H1 (cell line): ENCODE measurements at regions not wholly inside any gene's neighbourhood (a gene's known extent, or its start where the extent isn't known, plus 50 kb on each side); places are given as distances from the start of the nearest gene placed in this dataset.

Experiments used
- CTCF ChIA-PET: fragments of 300-600 bp; sonication (Branson Sonifier 250); formaldehyde crosslinking; loops from one replicate; lab custom pipeline; 2021; ENCODE audit not compliant: partially characterized antibody; lab: Charles Lee
- POLR2A ChIA-PET: fragments of 300-600 bp; sonication (Branson Sonifier 250); formaldehyde crosslinking; loops from one replicate; lab custom pipeline; 2021; ENCODE audit warnings: inconsistent platforms; ENCODE audit not compliant: partially characterized antibody; lab: Charles Lee
- DNase-seq, 2 experiments: peaks; one replicate each; pipeline versions ENCODE4 v3.0.0 to v3.0.0-alpha.2; 2010 to 2022; ENCODE audit warnings: low spot score in 2 of 2, low read depth in 1 of 2, mixed read lengths in 1 of 2
- FAIRE-seq: peaks from 2 replicates; lab custom pipeline; 2011; peaks lifted over from hg19 to GRCh38; lab: Jason Lieb, UNC
- H2AFZ ChIP-seq: 2 replicates; pipeline ENCODE4 v1.8.1; 2012; ENCODE audit warnings: low read length, inconsistent platforms
- H2AK5ac ChIP-seq: 2 replicates; pipeline ENCODE4 v1.6.1; 2013; ENCODE audit warnings: low read depth, low read length
- H2BK120ac ChIP-seq: replicated peaks from 2 replicates; pipeline ENCODE3; 2013; ENCODE audit warnings: low read depth, low read length, inconsistent platforms
- H2BK12ac ChIP-seq: 2 replicates; pipeline ENCODE4 v1.6.1; 2013; ENCODE audit warnings: low read depth, low read length
- H2BK15ac ChIP-seq: 2 replicates; pipeline ENCODE4 v1.6.1; 2013; ENCODE audit warnings: low read length
- H2BK20ac ChIP-seq: 2 replicates; pipeline ENCODE4 v1.6.1; 2013; ENCODE audit warnings: low read length
- H2BK5ac ChIP-seq: 2 replicates; pipeline ENCODE4 v1.6.1; 2013; ENCODE audit warnings: low read depth, low read length
- H3K14ac ChIP-seq: 2 replicates; pipeline ENCODE4 v1.6.1; 2013; ENCODE audit warnings: inconsistent platforms; ENCODE audit not compliant: insufficient read length
- H3K18ac ChIP-seq: 2 replicates; pipeline ENCODE4 v1.6.1; 2013; ENCODE audit warnings: low read length; ENCODE audit errors: extremely low read depth
- H3K23ac ChIP-seq: 2 replicates; pipeline ENCODE4 v1.6.1; 2013; ENCODE audit warnings: inconsistent platforms; ENCODE audit not compliant: insufficient read length
- H3K23me2 ChIP-seq: 2 replicates; pipeline ENCODE4 v1.6.1; 2013; ENCODE audit warnings: low read depth, low read length
- H3K27ac ChIP-seq: 2 replicates; pipeline ENCODE4 v1.6.1; 2011; ENCODE audit warnings: low read depth, low read length, inconsistent platforms
- H3K27me3 ChIP-seq, 4 experiments: replicated peaks in 1 of 4; 1 replicate in 1 of 4; 2 replicates in 3 of 4; pipeline versions ENCODE4 v1.6.1 to v1.8.1; 2011 to 2013; ENCODE audit warnings: low read length in 3 of 4, mild to moderate bottlenecking in 3 of 4, inconsistent platforms in 2 of 4, mixed read lengths in 2 of 4, moderate library complexity in 1 of 4; ENCODE audit not compliant: control insufficient read depth in 3 of 4, insufficient read depth in 3 of 4; ENCODE audit errors: extremely low read depth in 1 of 4
- H3K36me3 ChIP-seq, 4 experiments: 2 replicates each; pipeline versions ENCODE4 v1.6.1 to v1.8.1; 2011 to 2013; ENCODE audit warnings: mild to moderate bottlenecking in 4 of 4, low read length in 3 of 4, moderate library complexity in 2 of 4, control low read depth in 1 of 4, inconsistent platforms in 1 of 4; ENCODE audit not compliant: insufficient read depth in 4 of 4, control insufficient read depth in 2 of 4
- H3K4ac ChIP-seq: replicated peaks from 2 replicates; pipeline ENCODE3; 2013; ENCODE audit warnings: low read length, low read depth, mixed read lengths, inconsistent platforms; ENCODE audit not compliant: insufficient read length
- H3K4me1 ChIP-seq, 4 experiments: replicated peaks in 1 of 4; 1 replicate in 1 of 4; 2 replicates in 3 of 4; pipeline versions ENCODE4 v1.6.1 to v1.8.1; 2011 to 2013; ENCODE audit warnings: low read length in 3 of 4, inconsistent platforms in 2 of 4, mixed read lengths in 1 of 4; ENCODE audit not compliant: insufficient read depth in 4 of 4, control insufficient read depth in 3 of 4
- H3K4me2 ChIP-seq, 2 experiments: 2 replicates each; pipeline versions ENCODE4 v1.6.1 to v1.8.1; 2011 to 2013; ENCODE audit warnings: low read depth in 2 of 2, low read length in 2 of 2, control low read depth in 1 of 2, inconsistent platforms in 1 of 2, mild to moderate bottlenecking in 1 of 2; ENCODE audit not compliant: insufficient read depth in 1 of 2
- H3K4me3 ChIP-seq, 4 experiments: fragments of 200-600, 300-600 bp in 1 of 4; sonication (generic), shearing (Covaris generic), sonication (Bioruptor Twin) in 1 of 4; 2 replicates each; pipeline versions ENCODE4 v1.5.1 to v1.8.1; 2011 to 2016; ENCODE audit warnings: low read length in 4 of 4, low read depth in 3 of 4, control low read depth in 2 of 4, inconsistent platforms in 2 of 4, mild to moderate bottlenecking in 2 of 4, mixed read lengths in 1 of 4, moderate library complexity in 1 of 4; ENCODE audit not compliant: insufficient read depth in 2 of 4; ENCODE audit errors: extremely low read depth in 1 of 4
- H3K56ac ChIP-seq: replicated peaks from 2 replicates; pipeline ENCODE3; 2013; ENCODE audit warnings: low read depth, mild to moderate bottlenecking, mixed read lengths, low read length, inconsistent platforms; ENCODE audit not compliant: insufficient read length
- H3K79me1 ChIP-seq: 2 replicates; pipeline ENCODE4 v1.6.1; 2013; ENCODE audit warnings: low read depth, low read length, control low read depth
- H3K79me2 ChIP-seq, 2 experiments: 2 replicates each; pipeline versions ENCODE4 v1.6.1 to v1.8.1; 2012 to 2013; ENCODE audit warnings: low read length in 2 of 2, mild to moderate bottlenecking in 2 of 2, inconsistent platforms in 1 of 2; ENCODE audit not compliant: insufficient read depth in 2 of 2, control insufficient read depth in 1 of 2
- H3K9ac ChIP-seq, 4 experiments: replicated peaks in 1 of 4; 1 replicate in 1 of 4; 2 replicates in 3 of 4; pipeline versions ENCODE4 v1.6.1 to v1.8.1; 2011 to 2013; ENCODE audit warnings: low read depth in 3 of 4, low read length in 3 of 4, control low read depth in 2 of 4, mild to moderate bottlenecking in 2 of 4, moderate library complexity in 2 of 4, inconsistent platforms in 1 of 4; ENCODE audit errors: extremely low read depth in 1 of 4
- H3K9me3 ChIP-seq, 2 experiments: 2 replicates each; pipeline versions ENCODE4 v1.6.1 to v1.8.1; 2012 to 2013; ENCODE audit warnings: mild to moderate bottlenecking in 2 of 2, moderate library complexity in 2 of 2, control low read depth in 1 of 2, inconsistent platforms in 1 of 2, low read depth in 1 of 2, low read length in 1 of 2, mixed read lengths in 1 of 2; ENCODE audit not compliant: insufficient read depth in 2 of 2
- H4K20me1 ChIP-seq, 2 experiments: replicated peaks in 1 of 2; 2 replicates each; pipeline versions ENCODE3 to v1.8.1; 2011 to 2013; ENCODE audit warnings: inconsistent platforms in 2 of 2, low read length in 2 of 2, mild to moderate bottlenecking in 1 of 2; ENCODE audit not compliant: insufficient read depth in 2 of 2, control insufficient read depth in 1 of 2
- H4K5ac ChIP-seq: 2 replicates; pipeline ENCODE4 v1.6.1; 2013; ENCODE audit warnings: low read length, low read depth, mixed read lengths, inconsistent platforms; ENCODE audit not compliant: insufficient read length
- H4K8ac ChIP-seq: 2 replicates; pipeline ENCODE4 v1.8.0; 2013; ENCODE audit warnings: mild to moderate bottlenecking, moderate library complexity, low read length, inconsistent platforms; ENCODE audit not compliant: insufficient read depth; ENCODE audit errors: extremely low read depth
- H4K91ac ChIP-seq: replicated peaks from 2 replicates; pipeline ENCODE3; 2013; ENCODE audit warnings: low read length, mixed read lengths, inconsistent platforms; ENCODE audit not compliant: insufficient read length
- CBX8 ChIP-seq: fragments of 300-800, 300-1000 bp; sonication (generic); IDR thresholded peaks from 2 replicates; pipeline ENCODE4 v1.7.1; 2016; ENCODE audit warnings: low read depth, low read length, borderline replicate concordance
- KDM4A ChIP-seq: IDR thresholded peaks from one replicate; pipeline ENCODE4 v1.7.1; 2012; ENCODE audit warnings: low read depth, mild to moderate bottlenecking, moderate library complexity, low read length, inconsistent platforms; ENCODE audit not compliant: severe bottlenecking
- MAFK ChIP-seq: IDR thresholded peaks from 2 replicates; pipeline ENCODE4 v1.6.1; 2012; ENCODE audit warnings: low read depth, mild to moderate bottlenecking, improper control_type of control experiment, low read length
- NANOG ChIP-seq: IDR thresholded peaks from 2 replicates; pipeline ENCODE4 v1.6.1; 2011; ENCODE audit warnings: low read length, low read depth, mild to moderate bottlenecking, inconsistent platforms; ENCODE audit not compliant: insufficient read depth, poor library complexity, severe bottlenecking
- NRF1 ChIP-seq: IDR thresholded peaks from 2 replicates; pipeline ENCODE4 v1.6.1; 2011; ENCODE audit warnings: mild to moderate bottlenecking, low read depth, low read length, improper control_type of control experiment
- WGBS, 2 experiments: shearing (Covaris generic) in 1 of 2; methylation state at CpG; one replicate each; pipeline versions ENCODE4 v1.1.6 to v1.1.7; 2013 to 2015; ENCODE audit warnings: low lambda C conversion rate in 2 of 2, mixed read lengths in 2 of 2, inconsistent platforms in 1 of 2, low coverage in 1 of 2, missing lambda C conversion rate in 1 of 2; ENCODE audit not compliant: insufficient replicate concordance in 2 of 2, insufficient coverage in 1 of 2, insufficient read length in 1 of 2; ENCODE audit errors: extremely low coverage in 1 of 2, missing lambda C conversion rate in 1 of 2; 5-methylcytosine and 5-hydroxymethylcytosine counted together

DNA sequence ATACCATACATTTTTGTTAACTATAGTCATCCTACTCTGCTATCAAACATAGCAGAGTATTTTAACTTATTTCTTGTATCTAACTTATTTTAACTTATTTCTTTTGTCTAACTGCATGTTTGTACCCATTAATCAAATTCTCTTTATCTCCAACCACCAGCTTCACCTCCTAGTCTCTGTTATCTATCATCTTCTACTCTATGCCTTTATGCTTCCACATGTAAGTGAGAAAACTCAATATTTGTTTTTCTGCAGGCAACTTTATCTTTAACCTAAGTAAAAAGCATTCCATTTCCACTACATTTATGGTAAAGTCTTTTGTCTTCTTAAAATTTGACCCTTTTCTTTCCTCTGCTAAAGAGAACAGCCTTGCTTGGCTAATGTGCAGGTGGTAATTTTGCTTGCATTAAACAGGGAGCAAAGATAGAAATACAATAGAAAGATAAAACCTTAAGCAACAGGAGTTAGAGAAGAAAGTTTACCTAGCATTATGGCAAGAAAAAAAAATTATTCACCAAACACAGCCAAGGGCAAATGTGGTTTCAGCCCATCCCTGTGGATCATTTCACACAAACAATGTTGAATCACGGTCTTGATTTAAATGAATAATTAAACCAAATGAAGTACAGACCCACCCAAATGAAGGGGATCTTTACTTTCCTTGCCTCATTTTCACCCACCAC is 110.9 kb upstream of the TSPAN8 start:
- Histone ChIP-seq H3K4me2 (no peak overlapping the region), H2BK120ac (no peak overlapping the region), H4K91ac (no peak overlapping the region), H3K36me3 (no peaks in the 10 kb centered on the region), H3K14ac (no peak overlapping the region), H3K23me2 (no peaks in the 10 kb centered on the region), H4K20me1 (no peaks in the 10 kb centered on the region), H2BK12ac (no peak overlapping the region), H2BK5ac (no peak overlapping the region), H2AK5ac (no peak overlapping the region), H3K27me3 (no peaks in the 10 kb centered on the region), H3K79me2 (no peaks in the 10 kb centered on the region), H3K9ac (no peak overlapping the region), H3K23ac (no peak overlapping the region), H3K18ac (no peak overlapping the region), H3K4me3 (no peak overlapping the region), H3K9me3 (no peaks in the 10 kb centered on the region), H4K8ac (no peak overlapping the region), H2AFZ (no peak overlapping the region), H3K4me1 (no peaks in the 10 kb centered on the region), H2BK15ac (no peak overlapping the region), H3K27ac (no peak overlapping the region), H2BK20ac (no peak overlapping the region), H4K5ac (no peak overlapping the region), H3K79me1 (no peaks in the 10 kb centered on the region), H3K4ac (no peak overlapping the region), H3K56ac (no peak overlapping the region)
- FAIRE-seq (no peak), DNase-seq (no peak)
- CTCF ChIA-PET = interaction anchor here (1.1 to 1.8 kb wide), 2 partner anchors 124 to 282 kb away, joined by 5 read pairs; no protein-coding TSS in a partner anchor
- POLR2A ChIA-PET = no interaction called here
- 92% methylated on average over 1 of the region's 1 CpG; no CpG with 5 or more reads in 1 of the 2 experiments for WGBS, 2 experiments
- TF ChIP-seq MAFK (no peak), KDM4A (no peak), CBX8 (no peak), NANOG (no peak), NRF1 (no peak)
